SK-N-SH (cell line): ENCODE measurements at regions not wholly inside any gene's neighbourhood (a gene's known extent, or its start where the extent isn't known, plus 50 kb on each side); places are given as distances from the start of the nearest gene placed in this dataset.

Source experiments
- CTCF ChIA-PET: fragments of 300-600, 350-600 bp; formaldehyde crosslinking; extraction: SDS; loops from one replicate; lab custom pipeline; 2021; lab: Yijun Ruan, JAX
- POLR2A ChIA-PET: fragments of 350-600 bp; sonication (Branson Sonifier 250); formaldehyde crosslinking; extraction: SDS; loops from one replicate; lab custom pipeline; 2020; ENCODE audit warnings: antibody characterized with exemption, inconsistent platforms; lab: Yijun Ruan, JAX
- DNase-seq: peaks from one replicate; pipeline ENCODE4 v3.0.0; 2012
- H2AFZ ChIP-seq: fragments of 200-600 bp; sonication (generic); 2 replicates; pipeline ENCODE4 v1.8.1; 2016; ENCODE audit warnings: antibody characterized with exemption, mild to moderate bottlenecking, low read depth
- H3F3A ChIP-seq: fragments of 200-600 bp; sonication (generic); replicated peaks from 2 replicates; pipeline ENCODE3; 2016; ENCODE audit warnings: antibody characterized with exemption, mild to moderate bottlenecking; ENCODE audit not compliant: insufficient read depth
- H3K27ac ChIP-seq, 2 experiments: fragments of 200-500 bp in 1 of 2; fragments of 200-600 bp in 1 of 2; sonication (Bioruptor generic) in 1 of 2; sonication (generic), shearing (Covaris generic) in 1 of 2; 2 replicates each; pipeline versions ENCODE4 v1.5.1 to v1.6.1; 2014 to 2016; ENCODE audit warnings: low read depth in 2 of 2, inconsistent platforms in 1 of 2, low read length in 1 of 2, mild to moderate bottlenecking in 1 of 2, mixed read lengths in 1 of 2
- H3K27me3 ChIP-seq: fragments of 200-600 bp; sonication (generic), shearing (Covaris generic); 2 replicates; pipeline ENCODE4 v1.6.1; 2016; ENCODE audit warnings: mixed run types; ENCODE audit not compliant: insufficient read depth
- H3K36me3 ChIP-seq, 2 experiments: fragments of 200-500 bp in 1 of 2; fragments of 200-600 bp in 1 of 2; sonication (Bioruptor generic) in 1 of 2; sonication (generic) in 1 of 2; replicated peaks in 1 of 2; 2 replicates each; pipeline versions ENCODE3 to v1.5.1; 2014 to 2016; ENCODE audit warnings: low read length in 1 of 2, mild to moderate bottlenecking in 1 of 2; ENCODE audit not compliant: insufficient read depth in 2 of 2, control insufficient read depth in 1 of 2
- H3K4me1 ChIP-seq, 2 experiments: fragments of 200-500 bp in 1 of 2; fragments of 200-600 bp in 1 of 2; sonication (Bioruptor generic) in 1 of 2; sonication (generic), shearing (Covaris generic) in 1 of 2; 2 replicates each; pipeline versions ENCODE4 v1.5.1 to v1.6.1; 2014 to 2016; ENCODE audit warnings: low read depth in 1 of 2, low read length in 1 of 2, mixed run types in 1 of 2; ENCODE audit not compliant: insufficient read depth in 2 of 2, control insufficient read depth in 1 of 2
- H3K4me2 ChIP-seq: fragments of 200-600 bp; sonication (generic), shearing (Covaris generic); 2 replicates; pipeline ENCODE4 v1.6.1; 2017; ENCODE audit warnings: mixed run types
- H3K4me3 ChIP-seq, 2 experiments: fragments of 200-500 bp in 1 of 2; fragments of 200-600 bp in 1 of 2; sonication (Bioruptor generic) in 1 of 2; sonication (generic), shearing (Covaris generic) in 1 of 2; 2 replicates each; pipeline versions ENCODE4 v1.5.1 to v1.8.1; 2014 to 2016; ENCODE audit warnings: low read depth in 2 of 2, inconsistent platforms in 1 of 2, low read length in 1 of 2, mild to moderate bottlenecking in 1 of 2, mixed read lengths in 1 of 2, moderate library complexity in 1 of 2
- H3K79me2 ChIP-seq: fragments of 200-600 bp; sonication (generic); 2 replicates; pipeline ENCODE4 v1.8.1; 2017; ENCODE audit warnings: mild to moderate bottlenecking; ENCODE audit not compliant: insufficient read depth
- H3K9ac ChIP-seq: fragments of 200-600 bp; sonication (generic); 2 replicates; pipeline ENCODE4 v1.6.1; 2017; ENCODE audit warnings: mixed run types
- H3K9me2 ChIP-seq: fragments of 200-600 bp; sonication (generic); 2 replicates; pipeline ENCODE4 v1.6.1; 2017; ENCODE audit warnings: mixed run types
- H3K9me3 ChIP-seq: fragments of 200-600 bp; sonication (generic); 2 replicates; pipeline ENCODE4 v1.6.1; 2017; ENCODE audit warnings: mixed run types, mild to moderate bottlenecking, moderate library complexity
- H4K20me1 ChIP-seq: fragments of 200-600 bp; sonication (generic); 2 replicates; pipeline ENCODE4 v1.6.1; 2017; ENCODE audit warnings: mild to moderate bottlenecking, mixed run types; ENCODE audit not compliant: insufficient read depth
- CHD2 ChIP-seq: fragments of 150-350 bp; IDR thresholded peaks from 2 replicates; pipeline ENCODE4 v1.6.1; 2018; ENCODE audit warnings: low read length; ENCODE audit not compliant: partially characterized antibody
- ELF1 ChIP-seq: IDR thresholded peaks from 2 replicates; pipeline ENCODE4 v1.4.0; 2012
- EP300 ChIP-seq, 2 experiments: IDR thresholded peaks; 2 replicates each; pipeline versions ENCODE4 v1.4.0 to v1.6.1; 2012; ENCODE audit warnings: borderline replicate concordance in 1 of 2, low read depth in 1 of 2, low read length in 1 of 2
- EZH2phosphoT487 ChIP-seq: fragments of 200-600 bp; sonication (generic); IDR thresholded peaks from 2 replicates; pipeline ENCODE4 v1.6.1; 2017; ENCODE audit warnings: low read depth, mixed run types, mild to moderate bottlenecking, antibody characterized with exemption, moderate library complexity, borderline replicate concordance
- FOXJ3 ChIP-seq: sonication (generic); formaldehyde crosslinking; IDR thresholded peaks from 2 replicates; pipeline ENCODE4 v1.5.1; 2020; ENCODE audit warnings: mild to moderate bottlenecking, missing genetic modification reagents
- GABPA ChIP-seq: IDR thresholded peaks from 2 replicates; pipeline ENCODE4 v1.4.0; 2012; ENCODE audit warnings: low read depth, mild to moderate bottlenecking
- GATA2 ChIP-seq: sonication (generic); formaldehyde crosslinking; IDR thresholded peaks from 2 replicates; pipeline ENCODE4 v1.5.0; 2020; ENCODE audit warnings: mild to moderate bottlenecking, missing genetic modification reagents
- JUND ChIP-seq: IDR thresholded peaks from 2 replicates; pipeline ENCODE4 v1.4.0; 2012
- MEF2A ChIP-seq: IDR thresholded peaks from 2 replicates; pipeline ENCODE4 v1.4.0; 2012; ENCODE audit warnings: low read depth, borderline replicate concordance
- MXI1 ChIP-seq: IDR thresholded peaks from 2 replicates; pipeline ENCODE4 v1.6.1; 2012; ENCODE audit warnings: mild to moderate bottlenecking, low read depth, low read length, improper control_type of control experiment
- NFIC ChIP-seq: IDR thresholded peaks from 2 replicates; pipeline ENCODE4 v1.4.0; 2012; ENCODE audit warnings: borderline replicate concordance
- NRF1 ChIP-seq: IDR thresholded peaks from 2 replicates; pipeline ENCODE4 v1.6.1; 2012; ENCODE audit warnings: low read depth, mild to moderate bottlenecking, low read length
- POLR2AphosphoS5 ChIP-seq: IDR thresholded peaks from 2 replicates; pipeline ENCODE4 v1.6.1; 2012; ENCODE audit warnings: low read depth, low read length
- RAD21 ChIP-seq: IDR thresholded peaks from 2 replicates; pipeline ENCODE4 v1.6.1; 2012; ENCODE audit warnings: mild to moderate bottlenecking, low read length
- RCOR1 ChIP-seq: fragments of 150-350 bp; IDR thresholded peaks from 2 replicates; pipeline ENCODE4 v1.6.1; 2017; ENCODE audit warnings: antibody characterized with exemption, low read length
- SIN3A ChIP-seq: IDR thresholded peaks from 2 replicates; pipeline ENCODE4 v1.6.1; 2012; ENCODE audit warnings: low read depth, mild to moderate bottlenecking, low read length, moderate library complexity, borderline replicate concordance
- SMC3 ChIP-seq: IDR thresholded peaks from 2 replicates; pipeline ENCODE4 v1.6.1; 2012; ENCODE audit warnings: low read depth, low read length, improper control_type of control experiment
- TAF1 ChIP-seq: IDR thresholded peaks from 2 replicates; pipeline ENCODE4 v1.6.1; 2012; ENCODE audit warnings: low read depth, mild to moderate bottlenecking, low read length, moderate library complexity, borderline replicate concordance
- WGBS: methylation state at CpG from one replicate; pipeline ENCODE4 v1.1.6; 2017; ENCODE audit warnings: low lambda C conversion rate; 5-methylcytosine and 5-hydroxymethylcytosine counted together
- TF ChIP-seq, protein P1 (sequence below): IDR thresholded peaks from 2 replicates; pipeline ENCODE4 v1.4.0; 2012; ENCODE audit warnings: low read depth
- TF ChIP-seq, protein P2 (sequence below): fragments of 150-350 bp; IDR thresholded peaks from 2 replicates; pipeline ENCODE4 v1.6.1; 2016; ENCODE audit warnings: mild to moderate bottlenecking, low read depth, low read length

DNA sequence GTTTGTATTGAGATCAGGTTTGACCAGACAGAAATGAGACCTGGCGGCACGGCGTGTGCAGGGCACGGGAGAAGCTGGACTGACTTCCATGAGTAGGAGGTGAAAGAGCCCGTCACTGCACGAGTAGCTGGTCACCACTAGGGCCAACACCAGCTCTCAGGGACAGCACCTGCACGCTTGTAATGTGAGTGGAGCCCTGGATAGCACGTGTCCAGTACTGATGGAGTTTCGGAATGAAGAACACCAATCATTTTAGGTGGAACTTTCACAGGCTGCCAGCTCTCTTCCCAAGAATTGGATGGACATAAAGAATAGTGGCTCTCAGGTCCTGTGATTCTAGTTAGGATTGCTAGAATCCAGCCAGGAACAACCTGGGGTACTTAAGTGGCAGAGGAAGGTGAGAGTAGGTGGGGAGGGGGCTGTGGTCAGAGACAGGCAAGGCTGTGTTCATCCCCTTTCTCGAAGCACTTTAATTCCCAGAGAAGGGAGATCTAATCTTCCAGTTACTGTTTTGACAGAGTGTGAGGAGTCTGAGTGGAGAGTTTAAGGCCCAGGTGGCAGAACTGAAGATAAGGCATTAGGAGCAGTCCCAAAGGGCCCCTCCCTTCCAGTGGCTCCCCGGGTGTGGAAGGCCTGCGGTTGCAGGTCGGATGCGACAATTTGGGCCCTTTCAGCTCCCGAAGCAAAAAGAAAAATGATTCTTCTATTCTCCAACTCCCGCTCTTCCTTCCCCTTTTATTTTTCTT is 314.8 kb downstream of the QKI start:
- no peaks in the 10 kb centered on the region for H3K27me3 ChIP-seq
- ChIA-PET CTCF (interaction anchor here (0.7 to 1.8 kb wide), 2 partner anchors 10 to 17 kb away, joined by 3 to 4 read pairs; no protein-coding TSS in a partner anchor), POLR2A (no interaction called here)
- H3K9me2 ChIP-seq = no peaks in the 10 kb centered on the region
- H3F3A ChIP-seq = no peaks in the 10 kb centered on the region
- TF ChIP-seq MXI1 (no peak), EP300 (IDR thresholded peaks at IDR 0.05; ENCODE audit: borderline replicate concordance in 1 of 2, low read depth in 1 of 2, low read length in 1 of 2) (no peak), MEF2A (no peak), GATA2 (no peak), RAD21 (no peak), SIN3A (no peak), RCOR1 (no peak), FOXJ3 (CRISPR knock-in tag) (no peak), NRF1 (no peak), GABPA (no peak), NFIC (no peak), TAF1 (no peak), JUND (no peak), CHD2 (no peak), ELF1 (no peak), EZH2phosphoT487 (no peak), SMC3 (no peak), POLR2AphosphoS5 (no peak)
- TF ChIP-seq, protein P1, sequence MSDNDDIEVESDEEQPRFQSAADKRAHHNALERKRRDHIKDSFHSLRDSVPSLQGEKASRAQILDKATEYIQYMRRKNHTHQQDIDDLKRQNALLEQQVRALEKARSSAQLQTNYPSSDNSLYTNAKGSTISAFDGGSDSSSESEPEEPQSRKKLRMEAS = no peak
- TF ChIP-seq, protein P2, sequence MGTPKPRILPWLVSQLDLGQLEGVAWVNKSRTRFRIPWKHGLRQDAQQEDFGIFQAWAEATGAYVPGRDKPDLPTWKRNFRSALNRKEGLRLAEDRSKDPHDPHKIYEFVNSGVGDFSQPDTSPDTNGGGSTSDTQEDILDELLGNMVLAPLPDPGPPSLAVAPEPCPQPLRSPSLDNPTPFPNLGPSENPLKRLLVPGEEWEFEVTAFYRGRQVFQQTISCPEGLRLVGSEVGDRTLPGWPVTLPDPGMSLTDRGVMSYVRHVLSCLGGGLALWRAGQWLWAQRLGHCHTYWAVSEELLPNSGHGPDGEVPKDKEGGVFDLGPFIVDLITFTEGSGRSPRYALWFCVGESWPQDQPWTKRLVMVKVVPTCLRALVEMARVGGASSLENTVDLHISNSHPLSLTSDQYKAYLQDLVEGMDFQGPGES = no peak
- no peaks in the 10 kb centered on the region for H3K79me2 ChIP-seq
- DNase-seq = no peak
- H3K9ac ChIP-seq = no peak overlapping the region
- WGBS = 67% methylated on average over 16 of the region's 16 CpGs
- H2AFZ ChIP-seq = no peak overlapping the region
- no peak overlapping the region for H3K4me2 ChIP-seq
- H4K20me1 ChIP-seq = no peaks in the 10 kb centered on the region
- no peak overlapping the region for H3K4me3 ChIP-seq
- no peaks in the 10 kb centered on the region for H3K9me3 ChIP-seq
- no peaks in the 10 kb centered on the region for H3K36me3 ChIP-seq
- peaks cover 0 to 18% of the 10 kb centered on the region in 2 experiments; a peak in 2 of 4 replicates for H3K4me1 ChIP-seq
- no peak overlapping the region for H3K27ac ChIP-seq
